GM06990 (cell line): ENCODE measurements at regions not wholly inside any gene's neighbourhood (a gene's known extent, or its start where the extent isn't known, plus 50 kb on each side); places are given as distances from the start of the nearest gene placed in this dataset.

ENCODE experiments used
- DNase-seq: peaks from one replicate; pipeline ENCODE4 v3.0.0-alpha.2; 2011; ENCODE audit not compliant: insufficient read length; ENCODE audit errors: extremely low read depth
- H3K27me3 ChIP-seq: replicated peaks from 2 replicates; pipeline ENCODE4 v1.6.0; 2011; ENCODE audit warnings: low read length; ENCODE audit not compliant: control insufficient read depth, insufficient read depth
- H3K36me3 ChIP-seq: 2 replicates; pipeline ENCODE4 v1.5.1; 2011; ENCODE audit warnings: low read length; ENCODE audit not compliant: control insufficient read depth, insufficient read depth
- H3K4me3 ChIP-seq: replicated peaks from 2 replicates; pipeline ENCODE4 v1.5.1; 2011; ENCODE audit warnings: low read depth, mild to moderate bottlenecking, control low read depth, low read length
- TF ChIP-seq, protein P1 (sequence below): IDR thresholded peaks from 2 replicates; pipeline ENCODE4 v1.5.1; 2011; ENCODE audit warnings: low read length, control low read depth, mild to moderate bottlenecking, inconsistent platforms; ENCODE audit not compliant: insufficient read depth, poor library complexity, severe bottlenecking

DNA sequence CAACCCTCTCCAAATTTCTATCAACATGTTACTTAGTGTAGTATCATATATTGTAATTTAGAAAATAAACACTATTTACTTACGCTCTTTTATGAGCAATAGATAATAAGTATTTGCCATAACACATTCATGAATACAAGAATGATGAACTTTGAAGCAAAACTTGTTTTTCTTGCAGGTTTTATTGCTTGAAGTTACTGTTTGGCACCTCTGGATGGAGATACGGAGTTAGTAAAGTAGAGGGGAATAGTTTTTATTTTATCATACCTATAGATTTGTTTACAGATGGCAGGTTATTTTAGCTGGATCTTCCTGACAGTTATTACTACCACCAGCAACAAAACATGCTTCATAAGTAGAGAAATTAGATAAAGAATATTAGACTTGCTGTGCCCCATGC, 274.2 kb upstream of the LRRTM4 start:
- no peaks in the 10 kb centered on the region for H3K36me3 ChIP-seq
- H3K27me3 ChIP-seq = no peaks in the 10 kb centered on the region
- DNase-seq = no peak
- TF ChIP-seq, protein P1, sequence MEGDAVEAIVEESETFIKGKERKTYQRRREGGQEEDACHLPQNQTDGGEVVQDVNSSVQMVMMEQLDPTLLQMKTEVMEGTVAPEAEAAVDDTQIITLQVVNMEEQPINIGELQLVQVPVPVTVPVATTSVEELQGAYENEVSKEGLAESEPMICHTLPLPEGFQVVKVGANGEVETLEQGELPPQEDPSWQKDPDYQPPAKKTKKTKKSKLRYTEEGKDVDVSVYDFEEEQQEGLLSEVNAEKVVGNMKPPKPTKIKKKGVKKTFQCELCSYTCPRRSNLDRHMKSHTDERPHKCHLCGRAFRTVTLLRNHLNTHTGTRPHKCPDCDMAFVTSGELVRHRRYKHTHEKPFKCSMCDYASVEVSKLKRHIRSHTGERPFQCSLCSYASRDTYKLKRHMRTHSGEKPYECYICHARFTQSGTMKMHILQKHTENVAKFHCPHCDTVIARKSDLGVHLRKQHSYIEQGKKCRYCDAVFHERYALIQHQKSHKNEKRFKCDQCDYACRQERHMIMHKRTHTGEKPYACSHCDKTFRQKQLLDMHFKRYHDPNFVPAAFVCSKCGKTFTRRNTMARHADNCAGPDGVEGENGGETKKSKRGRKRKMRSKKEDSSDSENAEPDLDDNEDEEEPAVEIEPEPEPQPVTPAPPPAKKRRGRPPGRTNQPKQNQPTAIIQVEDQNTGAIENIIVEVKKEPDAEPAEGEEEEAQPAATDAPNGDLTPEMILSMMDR = no peak
- no peak overlapping the region for H3K4me3 ChIP-seq

DNA sequence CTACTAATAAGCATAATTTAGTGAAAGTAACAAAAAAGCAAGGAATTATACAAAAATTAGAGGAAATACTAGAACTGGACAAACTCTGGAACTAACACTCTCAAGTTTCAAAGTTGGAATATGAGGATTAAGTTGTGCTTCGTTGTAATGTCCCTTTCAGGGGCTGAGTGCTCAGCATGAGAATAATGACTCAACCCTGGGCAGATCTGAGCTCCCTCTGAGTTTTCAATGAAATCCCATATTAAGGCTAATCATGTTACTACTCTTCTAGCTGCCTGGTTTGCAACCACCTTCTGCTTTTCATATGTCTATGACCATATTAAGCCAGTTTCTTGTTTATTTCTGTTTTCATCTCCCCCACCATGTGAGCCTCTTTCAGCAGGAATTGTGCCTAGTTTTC, 274.9 kb upstream of the LRRTM4 start:
- DNase-seq = no peak
- no peak overlapping the region for H3K4me3 ChIP-seq
- TF ChIP-seq, protein P1 = no peak
- no peaks in the 10 kb centered on the region for H3K36me3 ChIP-seq
- no peaks in the 10 kb centered on the region for H3K27me3 ChIP-seq

DNA sequence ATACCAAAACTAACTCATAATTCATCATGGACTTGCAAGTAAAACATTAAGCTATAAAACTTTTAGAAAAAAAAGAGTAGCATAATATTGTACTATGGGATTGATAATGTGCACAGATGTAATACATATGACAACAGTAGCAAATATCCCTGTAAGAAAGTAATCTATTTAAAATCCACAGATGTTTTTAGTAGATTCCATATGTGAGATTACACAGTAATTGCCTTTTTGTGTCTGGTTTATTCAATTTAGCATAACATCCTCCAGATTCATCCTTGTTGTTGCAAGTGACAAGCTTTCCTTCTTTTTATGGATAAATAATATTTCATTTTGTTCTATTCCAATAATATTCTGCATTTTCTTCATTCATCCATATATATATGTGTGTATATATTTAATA, 278.2 kb upstream of the LRRTM4 start:
- DNase-seq = no peak
- TF ChIP-seq, protein P1 = no peak
- H3K36me3 ChIP-seq = no peaks in the 10 kb centered on the region
- no peak overlapping the region for H3K4me3 ChIP-seq
- no peaks in the 10 kb centered on the region for H3K27me3 ChIP-seq

DNA sequence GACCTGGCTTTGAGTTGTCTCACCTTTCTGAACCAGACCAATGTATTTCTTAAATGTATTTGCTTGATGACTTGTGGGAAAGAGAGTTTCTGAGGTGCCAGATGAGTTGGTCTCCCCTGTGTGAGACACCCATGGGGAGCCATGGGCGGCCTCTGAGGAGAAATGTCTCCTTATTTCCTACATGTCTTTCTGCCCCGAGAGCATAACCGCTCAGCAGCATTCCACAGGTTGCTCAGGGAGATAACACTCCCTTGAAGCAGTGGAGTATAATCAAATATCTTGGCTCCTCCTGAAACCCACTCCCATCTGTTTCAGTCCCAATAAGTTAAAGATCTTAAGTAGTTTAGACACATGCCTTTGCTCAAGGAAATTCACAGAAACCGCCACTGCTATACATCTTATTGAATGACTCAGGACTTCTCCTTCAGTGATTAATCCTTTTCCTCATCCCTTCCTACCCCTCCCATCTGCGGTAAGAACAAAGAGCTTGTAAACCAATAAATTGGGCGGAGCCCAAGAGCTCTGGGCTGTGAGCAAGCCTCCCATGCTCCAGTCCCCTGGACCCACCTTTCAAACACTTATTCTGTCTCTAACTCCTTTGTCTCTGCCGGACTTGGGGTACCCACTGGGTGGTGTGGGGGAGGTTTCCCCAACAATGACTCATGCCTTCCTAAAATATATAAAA, 285.5 kb upstream of the LRRTM4 start:
- TF ChIP-seq, protein P1 = no peak

DNA sequence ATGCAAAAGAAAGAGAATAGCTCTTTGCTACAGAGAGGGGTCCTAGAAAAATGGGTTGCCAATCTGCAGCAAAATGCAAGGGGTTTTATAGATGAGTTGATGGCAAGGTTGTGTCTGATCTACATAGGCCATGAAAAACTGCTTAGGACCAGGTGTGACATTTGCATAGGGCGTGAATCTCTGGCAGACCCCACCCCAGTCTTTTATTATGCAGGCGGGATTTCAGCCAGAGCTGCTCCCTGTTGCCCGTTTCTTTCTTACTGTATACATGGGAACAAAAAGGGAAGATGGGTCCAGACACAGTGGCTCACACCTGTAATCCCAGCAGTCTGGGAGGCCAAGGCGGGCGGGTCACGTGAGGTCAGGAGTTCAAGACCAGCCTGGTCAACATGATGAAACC, 286.4 kb upstream of the LRRTM4 start:
- no peaks in the 10 kb centered on the region for H3K36me3 ChIP-seq
- no peaks in the 10 kb centered on the region for H3K27me3 ChIP-seq
- DNase-seq = no peak
- TF ChIP-seq, protein P1 = no peak
- H3K4me3 ChIP-seq = no peak overlapping the region

More for the DNA sequence above, 285.5 kb upstream of the LRRTM4 start:
- Histone ChIP-seq H3K36me3 (no peaks in the 10 kb centered on the region), H3K4me3 (no peak overlapping the region), H3K27me3 (no peaks in the 10 kb centered on the region)
- DNase-seq = no peak

DNA sequence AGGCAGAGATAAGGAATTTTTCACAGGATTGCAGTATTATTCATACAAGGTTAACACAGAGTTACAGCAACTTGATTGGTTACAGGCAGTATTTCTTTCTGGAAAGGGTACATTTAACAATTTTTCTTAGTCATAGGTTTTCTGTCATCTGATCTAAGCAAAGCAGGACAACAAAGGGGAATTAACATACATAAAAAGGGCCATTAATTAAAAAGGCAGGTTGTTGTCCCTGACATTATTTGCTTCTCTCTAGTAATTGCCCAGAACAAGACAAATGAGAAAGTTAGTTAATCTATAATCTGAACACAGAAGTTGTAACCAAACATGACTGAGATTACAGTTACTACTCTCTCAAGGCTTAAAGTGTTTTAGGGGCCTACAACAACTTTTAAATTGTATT, 291.4 kb upstream of the LRRTM4 start:
- no peaks in the 10 kb centered on the region for H3K36me3 ChIP-seq
- H3K27me3 ChIP-seq = no peaks in the 10 kb centered on the region
- H3K4me3 ChIP-seq = no peak overlapping the region
- TF ChIP-seq, protein P1 = no peak
- DNase-seq = no peak
